GM18868 (cell line): ENCODE measurements at regions not wholly inside any gene's neighbourhood (a gene's known extent, or its start where the extent isn't known, plus 50 kb on each side); places are given as distances from the start of the nearest gene placed in this dataset.
"Not testable (repeated sequence)": the region's sequence is repeated elsewhere in the genome, so short reads cannot be mapped to it uniquely, and the experiment has no call there.

Experiments
- ATAC-seq: cut with Tn5 transposase; IDR thresholded peaks from one replicate; pipeline ENCODE4 v1.9.1; 2021; ENCODE audit warnings: mild to moderate bottlenecking, moderate library complexity; ENCODE audit not compliant: unreplicated experiment

DNA sequence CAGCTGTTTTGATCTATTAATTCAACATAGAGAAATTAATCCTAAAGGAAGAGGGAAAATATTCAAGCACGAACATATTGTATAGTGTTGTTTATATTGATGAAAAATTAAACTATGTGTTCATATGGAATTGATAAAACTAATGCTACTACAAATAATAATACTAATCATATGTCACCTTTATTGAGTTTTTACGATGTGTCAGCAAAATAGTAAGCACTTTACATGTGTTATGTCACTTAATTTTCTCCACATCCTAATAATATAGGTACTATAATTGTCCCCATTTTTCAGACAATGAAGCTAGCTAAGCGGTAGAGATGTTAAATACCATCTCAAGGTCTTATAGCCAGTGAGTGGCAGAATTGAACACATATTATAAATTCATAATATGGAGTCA, 2008.5 kb upstream of the WWC1 start:
- ATAC-seq = no peak

DNA sequence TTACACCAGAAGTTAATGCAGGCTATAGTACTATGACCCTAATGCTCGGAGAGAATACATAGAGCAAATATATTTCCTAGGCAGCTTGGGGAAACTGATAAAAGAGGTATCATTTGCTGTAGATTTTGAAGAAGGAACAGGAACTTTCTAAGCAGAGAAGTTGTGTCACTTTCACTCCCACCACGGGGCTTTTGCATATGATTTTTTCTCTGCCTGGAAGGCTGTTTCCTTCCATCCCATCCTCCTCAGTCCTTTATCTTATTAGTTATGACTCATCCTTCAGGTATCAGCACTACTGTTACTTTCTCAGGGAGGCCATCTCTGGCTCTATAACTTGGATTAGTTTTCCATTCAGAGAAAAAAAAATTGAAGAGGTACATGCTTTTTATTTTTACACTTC, 2006.1 kb upstream of the WWC1 start:
- ATAC-seq = no peak

DNA sequence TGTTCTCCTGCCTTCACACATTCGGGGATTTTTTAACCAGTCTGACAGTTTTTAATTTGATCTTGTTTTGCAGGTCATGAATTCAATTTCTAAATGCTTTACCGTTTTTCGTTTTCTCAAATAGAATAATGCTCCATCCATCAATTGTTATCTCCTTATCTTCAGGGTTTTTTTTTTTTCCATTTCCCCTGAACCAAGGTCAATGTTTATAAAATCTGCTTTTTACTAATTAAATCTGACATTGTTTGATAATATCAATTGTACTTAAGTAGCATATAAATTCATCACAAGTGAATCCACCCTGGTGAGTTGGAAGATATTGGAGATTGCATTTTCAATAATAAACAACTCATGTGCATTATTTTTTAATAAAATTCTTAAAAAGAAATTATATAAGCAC, 2004.6 kb upstream of the WWC1 start:
- ATAC-seq = no peak

DNA sequence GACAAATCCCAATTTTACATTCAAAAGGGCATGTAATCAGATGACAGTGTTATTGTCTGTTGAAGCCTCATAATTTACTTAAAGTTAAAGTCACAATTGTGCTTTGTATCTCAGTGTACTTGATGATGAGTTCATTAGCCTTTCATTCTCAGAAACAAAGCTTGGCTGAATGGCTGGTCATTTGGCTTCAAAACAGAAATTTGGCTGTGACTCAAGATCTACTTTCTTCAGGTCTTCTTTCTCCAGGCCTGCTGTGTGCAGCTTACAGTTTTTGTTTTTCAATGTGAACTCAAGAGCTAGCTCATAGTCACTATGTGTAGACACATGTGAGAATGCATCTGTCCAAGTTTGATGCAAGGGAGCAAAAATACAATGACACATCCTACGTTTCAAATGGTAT, 2003.6 kb upstream of the WWC1 start:
- no peak for ATAC-seq

DNA sequence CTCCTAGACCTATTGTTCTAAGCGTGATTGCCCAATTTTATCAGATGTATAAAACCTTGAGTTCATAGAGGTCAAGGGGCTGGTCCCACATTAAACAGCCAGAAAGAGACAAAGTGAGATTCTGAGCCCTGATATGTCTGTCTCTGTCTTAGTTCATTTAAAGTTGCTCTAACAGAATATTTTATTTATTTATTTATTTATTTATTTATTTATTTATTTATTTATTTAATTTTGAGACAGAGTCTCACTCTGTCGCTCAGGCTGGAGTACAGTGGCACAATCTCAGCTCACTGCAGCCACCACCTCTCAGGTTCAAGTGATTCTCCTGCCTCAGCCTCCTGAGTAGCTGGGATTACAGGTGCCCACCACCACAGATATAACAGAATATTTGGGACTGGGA, 1999.6 kb upstream of the WWC1 start:
- not testable (repeated sequence) for ATAC-seq

DNA sequence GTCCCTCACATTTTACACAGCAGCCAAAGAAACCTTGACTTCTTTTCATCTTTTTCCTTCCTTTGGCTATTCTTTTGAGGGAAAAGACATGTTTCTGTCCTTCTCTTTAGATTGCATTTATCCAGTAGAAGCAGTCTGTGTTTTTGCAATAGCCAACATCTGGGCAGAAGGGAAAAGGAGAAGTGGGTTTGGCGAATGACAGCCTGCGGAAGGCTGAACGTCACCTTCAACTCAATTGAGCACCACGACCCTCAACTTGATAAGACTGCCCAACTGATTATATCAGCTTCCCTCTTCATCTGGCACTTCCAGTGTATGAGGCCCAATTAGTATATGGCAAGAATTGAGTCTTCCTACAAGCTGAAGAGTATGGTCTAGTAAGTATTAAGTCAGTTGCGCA, 1997.6 kb upstream of the WWC1 start:
- no peak for ATAC-seq

DNA sequence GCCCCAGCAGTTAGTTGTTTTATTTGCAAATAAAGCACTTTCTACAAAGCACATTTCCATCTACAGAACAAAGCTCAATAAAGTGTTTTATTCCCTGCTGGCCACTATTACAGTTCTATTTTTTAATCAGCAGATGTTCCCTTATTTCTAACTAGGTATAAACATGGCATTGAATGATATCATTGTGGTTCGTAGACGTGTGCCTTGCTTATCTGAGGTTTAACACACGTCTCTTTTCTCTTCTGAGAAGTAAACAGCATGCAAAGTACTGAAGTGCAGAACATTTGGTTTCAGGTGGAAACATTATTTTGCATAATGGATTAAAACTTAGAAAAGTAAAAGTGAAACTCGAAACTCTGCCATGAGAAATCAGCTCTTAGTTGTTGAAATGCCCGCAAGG, 1989.3 kb upstream of the WWC1 start:
- no peak for ATAC-seq

DNA sequence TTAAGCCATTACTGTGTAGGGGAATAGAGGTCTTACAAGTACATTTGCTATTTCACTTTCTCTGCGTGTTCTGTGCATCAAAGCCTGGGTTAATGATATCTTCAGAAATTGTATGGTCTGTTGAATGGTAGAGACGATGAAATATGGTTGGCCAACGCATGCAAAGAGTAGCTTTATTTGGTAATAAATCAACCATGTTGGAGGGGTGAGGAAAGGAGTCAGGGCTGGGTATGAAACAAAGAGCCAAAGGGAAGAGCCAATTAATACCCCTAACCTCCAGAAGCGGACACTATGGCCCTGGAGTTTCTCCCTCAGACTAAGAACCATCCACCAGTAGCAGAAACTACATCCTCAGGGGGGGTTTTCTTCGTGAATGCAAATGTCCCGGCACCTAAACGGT, 1974.0 kb upstream of the WWC1 start:
- no peak for ATAC-seq

DNA sequence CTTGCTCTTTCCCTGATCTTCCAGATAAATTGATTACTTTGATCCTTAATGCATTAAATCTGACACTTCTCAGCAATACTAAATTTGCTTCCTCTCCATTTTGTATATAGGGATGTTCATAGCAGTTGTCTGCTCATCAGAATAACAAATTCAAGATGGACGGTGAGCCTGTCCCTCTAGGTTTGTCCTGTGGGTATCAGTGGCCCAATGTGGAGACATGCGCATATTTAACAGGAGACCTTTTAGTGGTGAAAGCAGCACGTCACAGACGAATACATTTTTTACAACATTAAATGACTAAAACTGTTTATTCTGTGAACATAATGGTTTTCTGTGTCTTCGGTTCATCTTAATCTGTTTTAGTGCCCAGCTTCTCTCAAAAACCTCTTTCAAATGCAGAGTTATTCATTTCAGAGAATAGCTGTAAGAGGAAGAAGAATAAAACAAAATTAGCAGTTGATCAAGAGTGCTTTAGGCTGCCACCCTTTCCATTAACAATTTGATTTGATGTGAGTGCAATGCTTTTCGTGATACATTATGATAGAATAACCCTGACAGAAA, 1970.4 kb upstream of the WWC1 start:
- ATAC-seq = no peak

DNA sequence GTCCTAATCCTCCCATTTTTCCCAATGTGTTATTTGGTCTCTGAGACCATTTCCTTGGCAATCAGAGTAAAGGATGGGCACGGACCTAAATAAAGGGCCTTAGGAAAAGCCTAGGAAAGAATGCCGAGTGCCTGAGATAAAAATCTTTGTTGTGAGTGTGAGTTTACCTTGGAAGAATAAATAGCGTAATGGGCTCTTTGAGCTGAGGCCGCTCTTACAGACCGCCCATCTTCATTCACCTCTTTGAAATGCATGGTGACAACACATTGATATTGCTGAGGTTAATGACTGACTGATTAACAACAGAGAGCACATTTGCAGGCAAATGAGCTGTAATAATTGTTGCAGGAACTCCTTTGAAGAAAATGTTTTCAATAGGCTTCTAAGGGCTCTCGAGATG, 1967.1 kb upstream of the WWC1 start:
- no peak for ATAC-seq

DNA sequence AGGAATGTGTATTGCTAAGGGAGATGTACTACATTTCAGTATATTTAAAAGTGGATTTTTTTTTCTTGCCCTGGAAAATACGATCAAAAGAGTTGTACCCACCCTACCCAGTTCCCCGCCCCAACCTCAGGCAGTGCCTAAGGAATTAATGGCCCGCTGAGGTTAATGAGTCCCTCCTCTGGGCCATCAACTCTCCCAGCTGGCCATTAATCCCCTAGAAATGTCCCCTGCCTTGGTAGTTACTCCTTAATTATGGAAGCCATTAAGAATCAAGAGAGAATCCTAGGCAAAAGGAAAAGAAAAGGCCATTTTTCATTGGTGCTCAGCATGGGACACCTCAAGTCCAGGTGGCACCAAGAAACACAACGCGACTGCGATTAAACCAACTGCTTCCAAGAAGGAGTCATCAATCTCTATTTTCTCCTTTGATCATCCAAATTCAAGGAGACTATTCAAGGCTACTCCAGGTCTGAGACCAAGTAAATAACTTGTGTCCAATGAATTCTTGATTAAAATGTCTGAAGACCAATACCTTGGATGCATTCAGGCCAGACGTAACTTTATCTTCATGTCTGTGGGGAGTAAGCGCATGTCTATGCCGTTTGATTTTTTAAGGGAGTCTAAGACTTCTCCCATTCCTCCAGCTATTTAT, 1962.2 kb upstream of the WWC1 start:
- ATAC-seq = no peak

DNA sequence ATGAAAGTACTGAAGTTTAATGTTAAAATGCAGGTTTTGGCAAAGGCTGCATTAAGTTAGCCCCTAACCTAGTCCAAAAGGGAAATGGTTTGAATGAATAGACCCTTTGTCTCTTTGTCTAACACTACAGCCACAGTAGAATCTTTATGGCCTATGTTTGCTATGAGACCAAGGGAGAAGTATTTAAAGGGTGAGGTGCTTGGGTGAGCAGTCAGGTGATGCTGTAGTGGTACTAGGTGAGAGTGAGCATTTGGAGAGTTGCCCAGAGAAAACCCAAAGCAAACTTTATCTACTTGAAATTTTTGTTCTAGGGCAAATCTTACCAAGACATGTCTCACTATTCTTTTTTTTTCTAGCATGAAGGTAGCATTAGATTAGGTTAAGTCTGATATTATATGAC, 1961.4 kb upstream of the WWC1 start:
- no peak for ATAC-seq

DNA sequence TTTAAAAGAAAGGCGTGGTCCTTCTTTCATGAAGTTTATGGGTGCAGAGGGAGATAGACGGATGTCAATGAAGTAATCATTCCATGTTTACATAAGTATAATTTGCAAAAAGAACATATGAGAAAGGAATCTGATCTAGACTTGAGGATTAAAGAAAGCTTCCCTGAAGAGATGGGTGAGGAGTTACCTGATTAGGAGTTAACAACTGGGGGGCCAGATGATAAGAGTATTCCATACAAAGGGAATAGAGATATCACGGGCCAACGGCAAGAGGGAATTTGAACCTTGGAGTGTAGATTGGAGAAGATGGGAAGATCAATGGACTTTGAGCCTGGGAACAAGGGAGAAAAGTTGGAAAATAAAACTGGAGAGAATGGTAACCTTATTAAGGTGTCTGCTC, 1959.9 kb upstream of the WWC1 start:
- ATAC-seq = no peak

DNA sequence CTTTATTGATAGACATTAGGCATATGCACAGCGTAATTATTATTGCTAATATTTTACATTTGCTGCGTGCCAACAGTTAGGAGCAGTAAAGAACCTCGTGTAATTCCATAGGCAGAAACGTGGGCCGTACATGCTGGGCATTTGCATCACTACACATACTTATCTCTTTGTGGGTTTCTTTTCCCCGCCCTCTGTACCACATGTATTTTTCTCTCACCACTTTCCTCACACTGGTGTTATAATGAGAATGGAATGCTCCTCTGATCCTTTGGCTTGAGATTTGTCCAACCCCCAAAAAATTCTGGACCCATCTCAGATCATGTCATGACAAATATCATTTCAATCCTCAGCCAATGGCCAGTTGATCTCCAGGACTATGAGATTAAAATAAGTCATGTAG, 1952.6 kb upstream of the WWC1 start:
- no peak for ATAC-seq

DNA sequence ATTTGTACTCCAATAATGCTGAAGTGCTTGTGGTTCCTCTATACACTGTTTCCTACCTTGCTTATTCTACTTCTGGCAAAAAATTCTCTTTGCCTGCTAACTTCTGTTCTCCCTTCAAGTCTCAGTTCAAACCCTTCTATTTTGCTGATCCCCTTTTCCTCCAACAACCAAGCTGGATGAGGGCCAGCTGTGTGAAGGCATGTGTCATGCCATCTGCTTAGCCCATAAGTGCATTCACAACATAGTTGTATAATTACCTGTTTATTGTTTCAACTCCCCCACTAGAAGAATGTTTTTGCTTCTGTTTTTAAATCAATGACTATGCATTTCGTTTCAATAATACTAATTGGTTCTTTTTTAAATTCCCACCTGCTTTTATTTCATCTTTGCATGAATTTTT, 1951.4 kb upstream of the WWC1 start:
- ATAC-seq = no peak

DNA sequence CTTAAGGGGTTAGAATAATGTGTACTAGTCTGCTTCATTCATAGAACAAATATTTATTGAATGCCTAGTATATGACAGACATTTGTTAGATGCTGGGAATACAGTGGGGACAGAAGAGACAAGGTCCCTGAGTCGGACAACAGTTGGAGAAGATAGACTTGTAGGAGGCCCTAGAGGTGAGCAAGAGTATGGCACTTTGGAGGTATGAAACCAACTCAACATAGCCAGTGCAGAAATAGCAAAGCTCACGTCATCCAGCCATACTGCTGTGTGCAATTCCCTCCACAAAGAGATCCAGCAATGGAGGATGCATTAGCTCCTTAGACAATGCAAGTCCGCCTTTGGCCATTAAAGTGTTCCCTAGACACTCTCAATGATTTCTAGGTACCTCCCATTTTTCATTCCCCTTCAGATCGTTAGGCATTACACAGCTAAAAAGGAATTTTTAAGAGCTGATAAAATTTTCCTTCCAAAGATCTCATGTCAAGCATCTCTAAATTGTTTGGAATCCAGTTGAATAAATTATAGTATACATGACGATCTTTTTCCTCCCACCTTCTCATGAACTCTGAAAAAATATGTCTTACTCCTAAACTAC, 1949.6 kb upstream of the WWC1 start:
- ATAC-seq = peak; percentile 73

DNA sequence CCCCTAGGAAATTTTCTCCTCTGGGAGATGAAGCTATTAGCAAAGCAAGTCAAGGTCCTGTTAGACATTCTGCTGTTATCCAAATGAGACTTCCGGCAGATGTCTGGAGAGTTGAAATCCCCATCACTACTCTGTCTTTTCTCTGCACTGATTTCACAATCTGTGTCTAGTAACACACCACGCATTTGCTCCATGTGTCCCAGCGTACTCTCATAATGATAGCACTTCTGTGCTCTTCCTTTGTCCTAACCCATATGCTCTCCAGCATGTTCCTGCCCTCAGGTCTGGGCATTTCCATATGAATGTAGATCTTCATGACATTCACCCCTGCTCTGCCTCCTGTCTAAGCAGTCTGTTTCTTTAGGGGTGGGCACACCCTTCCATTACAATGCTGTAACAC, 1949.0 kb upstream of the WWC1 start:
- ATAC-seq = no peak

DNA sequence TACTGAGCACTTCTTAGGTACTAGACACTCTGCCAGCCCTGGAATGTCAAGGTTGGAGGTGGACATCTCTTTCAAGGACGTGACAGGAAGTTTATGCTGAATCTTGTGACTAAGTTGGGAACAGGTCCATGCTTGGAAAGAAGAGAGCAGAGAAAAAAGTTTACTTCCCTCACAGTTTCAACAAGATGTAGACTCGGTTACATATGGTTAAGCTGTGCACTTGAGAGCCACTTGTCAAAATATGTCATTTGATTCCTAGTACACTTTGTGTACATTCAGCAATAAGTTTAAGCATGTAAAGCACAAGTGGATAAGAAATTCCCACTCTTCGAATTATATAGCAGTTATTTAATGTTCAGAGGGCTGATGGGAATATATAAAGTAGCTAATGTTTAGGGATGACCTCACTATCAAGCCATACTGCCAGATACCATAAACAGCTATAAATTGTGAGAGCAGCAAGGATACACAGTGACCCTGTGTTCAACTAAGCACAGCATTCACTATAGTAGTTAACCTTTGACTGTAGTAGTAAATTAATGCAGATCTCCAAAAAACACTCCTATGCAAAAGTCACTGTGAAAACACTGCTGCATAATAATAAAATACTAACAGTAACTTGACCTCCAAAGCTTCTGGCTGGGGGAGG, 1944.6 kb upstream of the WWC1 start:
- ATAC-seq = no peak

DNA sequence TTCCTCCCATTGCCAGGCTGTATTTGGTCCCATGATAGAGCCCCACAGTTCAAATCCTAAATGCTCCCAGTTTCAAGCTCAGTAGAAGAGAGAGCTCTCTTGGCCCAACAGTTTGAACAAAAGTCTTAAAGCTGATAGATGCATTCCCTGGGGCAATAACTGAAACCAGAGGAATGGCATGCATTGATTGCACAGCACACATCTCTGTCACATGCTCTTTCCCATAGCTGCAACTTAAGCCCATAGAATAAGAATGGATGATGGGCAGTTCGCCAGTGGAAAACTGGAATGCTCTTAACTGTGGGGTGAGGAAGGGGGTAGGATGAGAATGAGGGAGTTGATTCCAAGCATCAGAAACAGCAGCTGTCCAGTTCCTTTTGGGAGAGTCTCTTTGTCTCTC, 1942.4 kb upstream of the WWC1 start:
- no peak for ATAC-seq

DNA sequence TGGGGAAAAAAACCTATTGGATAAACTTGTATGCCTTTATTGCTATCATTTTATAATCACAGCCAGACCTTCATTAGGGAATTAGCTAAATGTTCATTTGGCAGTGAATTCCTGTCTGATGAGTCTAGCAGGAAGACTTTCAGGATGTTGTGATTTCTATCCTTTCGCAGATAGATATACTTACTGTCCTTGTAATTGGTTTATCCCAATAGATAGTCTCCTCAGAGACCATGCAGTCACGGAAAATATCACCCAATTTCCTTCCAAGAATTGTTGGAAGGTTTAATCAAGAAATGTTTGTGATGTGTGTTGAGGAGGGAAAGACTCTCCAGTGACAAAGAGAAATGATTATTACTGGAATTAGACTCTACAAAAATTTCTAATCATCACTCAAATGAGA, 1937.9 kb upstream of the WWC1 start:
- no peak for ATAC-seq

DNA sequence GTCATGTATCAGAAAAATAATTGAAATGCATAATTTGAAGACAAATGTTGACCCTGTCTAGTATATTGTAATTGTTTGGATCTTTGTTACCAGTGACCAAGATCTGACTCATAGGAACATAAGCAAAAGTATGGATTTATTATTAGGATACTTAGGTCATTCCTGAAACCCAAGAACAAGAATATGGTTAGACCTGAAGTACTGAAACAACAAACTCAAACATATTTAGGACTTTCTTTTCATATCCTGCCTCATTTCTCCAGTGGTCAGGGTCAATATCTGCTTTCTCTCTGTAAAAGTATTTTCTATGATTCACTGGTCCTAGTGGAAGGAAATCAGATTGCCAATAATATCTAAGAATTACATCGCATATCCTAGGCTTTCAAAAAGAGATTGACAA, 1937.1 kb upstream of the WWC1 start:
- ATAC-seq = no peak

DNA sequence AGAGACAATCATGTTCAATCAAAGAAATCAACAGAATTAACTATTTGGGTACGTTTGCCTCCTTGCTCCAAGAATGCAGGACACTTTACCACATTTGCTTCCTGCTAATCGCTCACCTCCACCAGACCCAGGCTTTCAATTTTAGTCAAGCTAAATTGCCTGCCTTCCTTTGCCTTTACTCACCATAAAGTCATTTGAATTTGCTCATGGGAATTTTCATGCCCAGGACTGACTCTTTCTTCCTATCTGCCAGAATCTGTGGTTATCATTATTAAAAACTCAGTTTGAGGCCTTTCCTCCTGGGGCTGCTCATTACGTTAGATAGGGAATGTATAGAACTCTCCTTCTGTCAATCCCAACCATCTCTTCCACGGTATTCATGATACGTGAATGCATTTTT, 1935.3 kb upstream of the WWC1 start:
- ATAC-seq = no peak
